Suppressor macrophage (primary cell): ENCODE measurements at regions not wholly inside any gene's neighbourhood (a gene's known extent, or its start where the extent isn't known, plus 50 kb on each side); places are given as distances from the start of the nearest gene placed in this dataset.
"Not testable (repeated sequence)": the region's sequence is repeated elsewhere in the genome, so short reads cannot be mapped to it uniquely, and the experiment has no call there.

Experiments
- DNase-seq, 4 experiments: peaks; one replicate each; pipeline ENCODE4 v3.0.0-alpha.2; 2020 to 2022

GRCh38 chr7:81355911-81356310, 413.9 kb downstream of the HGF start:
- no peak for DNase-seq

GRCh38 chr7:81349044-81349443, 420.8 kb downstream of the HGF start:
- DNase-seq = no peak

- no peak for DNase-seq
Observed at GRCh38 chr7:81339946-81340345, 421.1 kb upstream of the SEMA3C start.

GRCh38 chr7:81333536-81333935, 414.7 kb upstream of the SEMA3C start:
- no peak for DNase-seq

GRCh38 chr7:81333004-81333403, 414.2 kb upstream of the SEMA3C start:
- no peak for DNase-seq

- DNase-seq = no peak
Observed at GRCh38 chr7:81331061-81332018, 412.5 kb upstream of the SEMA3C start.

GRCh38 chr7:81330108-81330507, 411.3 kb upstream of the SEMA3C start:
- DNase-seq = no peak

GRCh38 chr7:81327468-81328266, 408.8 kb upstream of the SEMA3C start:
- no peak for DNase-seq

GRCh38 chr7:81321949-81322348, 403.1 kb upstream of the SEMA3C start:
- DNase-seq = no peak

- DNase-seq = no peak
Observed at GRCh38 chr7:81317741-81318140, 398.9 kb upstream of the SEMA3C start.

GRCh38 chr7:81308643-81309322, 389.9 kb upstream of the SEMA3C start:
- no peak for DNase-seq

GRCh38 chr7:81301815-81302214, 383.0 kb upstream of the SEMA3C start:
- DNase-seq = no peak

- DNase-seq = no peak
Observed at GRCh38 chr7:81300753-81301152, 381.9 kb upstream of the SEMA3C start.

- DNase-seq = no peak
Observed at GRCh38 chr7:81299711-81300110, 380.9 kb upstream of the SEMA3C start.

GRCh38 chr7:81298951-81299666, 380.3 kb upstream of the SEMA3C start:
- peak; percentile 4 to 45 (median 18) for DNase-seq

- peak in 1 of 4 experiments; percentile 1 for DNase-seq
Observed at GRCh38 chr7:81297317-81297716, 378.5 kb upstream of the SEMA3C start.

GRCh38 chr7:81296726-81297125, 377.9 kb upstream of the SEMA3C start:
- no peak for DNase-seq

- no peak for DNase-seq
Observed at GRCh38 chr7:81294897-81295515, 376.2 kb upstream of the SEMA3C start.

GRCh38 chr7:81293806-81294205, 375.0 kb upstream of the SEMA3C start:
- DNase-seq = no peak

- DNase-seq = not testable (repeated sequence)
Observed at GRCh38 chr7:81286754-81287153, 367.9 kb upstream of the SEMA3C start.

GRCh38 chr7:81285142-81285871, 366.5 kb upstream of the SEMA3C start:
- no peak for DNase-seq
